ENCODE measurements at regions not wholly inside any gene's neighbourhood (a gene's known extent, or its start where the extent isn't known, plus 50 kb on each side); places are given as distances from the start of the nearest gene placed in this dataset.

- TF ChIP-seq CTCF (IDR thresholded peaks at IDR 0.05): no peak
- TF ChIP-seq POLR2A (IDR thresholded peaks at IDR 0.05): no peak
Measured at GRCh38 chr7:136278057-136278456, 300.9 kb upstream of the MTPN start.

Data from esophagus squamous epithelium (tissue), 4 donors.